ENCODE measurements at regions not wholly inside any gene's neighbourhood (a gene's known extent, or its start where the extent isn't known, plus 50 kb on each side); places are given as distances from the start of the nearest gene placed in this dataset.

- H3K4me3 ChIP-seq (replicated peaks; ENCODE audit: low read depth, low read length): no peak overlapping the region
- no peak for TF ChIP-seq CTCF (IDR thresholded peaks at IDR 0.05; ENCODE audit: low read length, missing control alignments)
- DNase-seq (ENCODE audit: low read depth): peak; percentile 41
Observed at GRCh38 chr2:150292807-150293206, 194.7 kb downstream of the RND3 start.

GRCh38 chr2:150292192-150292591 lies 195.3 kb downstream of the RND3 start:
- DNase-seq (ENCODE audit: low read depth): no peak

DNA sequence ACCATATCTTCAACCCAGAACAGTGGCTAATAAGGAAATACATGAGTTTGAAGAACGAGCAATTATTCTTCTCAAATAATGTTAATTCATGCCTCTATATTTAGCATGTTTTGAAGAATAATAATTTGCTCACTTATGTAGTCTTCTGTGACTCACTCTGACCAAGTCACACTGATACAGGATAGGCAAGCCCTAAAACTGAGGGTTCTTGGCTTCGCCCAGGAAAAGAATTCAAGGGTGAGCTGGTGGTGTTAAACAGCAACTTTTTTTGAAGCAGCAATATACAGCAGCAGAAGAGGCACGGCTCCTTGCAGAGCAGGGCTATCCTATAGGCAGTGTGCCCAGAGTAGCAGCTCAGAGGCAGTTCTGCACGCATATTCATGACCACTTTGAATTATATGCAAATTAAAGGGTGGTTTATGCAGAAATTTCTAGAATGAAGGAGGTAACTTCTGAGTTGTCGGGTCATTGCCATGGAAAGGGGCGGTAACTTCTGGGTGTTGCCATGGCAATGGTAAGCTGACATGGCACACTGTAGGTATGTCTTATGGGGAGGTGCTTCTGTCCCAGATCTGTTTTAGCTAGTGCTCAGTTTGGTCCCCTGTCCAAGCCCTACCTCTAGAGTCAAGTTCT lies 200.6 kb downstream of the RND3 start:
- no peak for DNase-seq (ENCODE audit: low read depth)
- no peak overlapping the region for H3K4me3 ChIP-seq (replicated peaks; ENCODE audit: low read depth, low read length)
- no peak for TF ChIP-seq CTCF (IDR thresholded peaks at IDR 0.05; ENCODE audit: low read length, missing control alignments)

More at GRCh38 chr2:150292192-150292591, 195.3 kb downstream of the RND3 start:
- TF ChIP-seq CTCF (IDR thresholded peaks at IDR 0.05; ENCODE audit: low read length, missing control alignments): no peak
- no peak overlapping the region for H3K4me3 ChIP-seq (replicated peaks; ENCODE audit: low read depth, low read length)

DNA sequence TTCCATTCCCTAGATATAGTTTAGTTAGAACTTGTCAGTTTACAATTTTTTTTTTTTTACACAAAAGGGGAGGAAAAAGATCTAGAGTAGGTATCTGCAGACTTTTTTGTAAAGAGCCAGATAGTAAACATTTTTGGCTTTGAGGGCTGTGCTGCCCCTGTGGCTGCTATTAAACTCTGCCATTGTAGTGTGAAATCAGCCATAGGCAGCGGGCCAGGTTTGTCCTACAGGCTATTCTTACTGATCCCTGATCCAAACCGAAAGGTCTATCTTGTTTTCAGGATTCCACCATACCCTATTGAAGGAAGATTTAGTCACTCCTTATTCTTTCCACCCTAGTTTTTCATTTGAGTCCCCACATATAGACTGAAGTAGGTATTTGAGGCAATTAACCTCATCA lies 203.4 kb downstream of the RND3 start:
- no peak overlapping the region for H3K4me3 ChIP-seq (replicated peaks; ENCODE audit: low read depth, low read length)
- DNase-seq (ENCODE audit: low read depth): no peak
- no peak for TF ChIP-seq CTCF (IDR thresholded peaks at IDR 0.05; ENCODE audit: low read length, missing control alignments)

DNA sequence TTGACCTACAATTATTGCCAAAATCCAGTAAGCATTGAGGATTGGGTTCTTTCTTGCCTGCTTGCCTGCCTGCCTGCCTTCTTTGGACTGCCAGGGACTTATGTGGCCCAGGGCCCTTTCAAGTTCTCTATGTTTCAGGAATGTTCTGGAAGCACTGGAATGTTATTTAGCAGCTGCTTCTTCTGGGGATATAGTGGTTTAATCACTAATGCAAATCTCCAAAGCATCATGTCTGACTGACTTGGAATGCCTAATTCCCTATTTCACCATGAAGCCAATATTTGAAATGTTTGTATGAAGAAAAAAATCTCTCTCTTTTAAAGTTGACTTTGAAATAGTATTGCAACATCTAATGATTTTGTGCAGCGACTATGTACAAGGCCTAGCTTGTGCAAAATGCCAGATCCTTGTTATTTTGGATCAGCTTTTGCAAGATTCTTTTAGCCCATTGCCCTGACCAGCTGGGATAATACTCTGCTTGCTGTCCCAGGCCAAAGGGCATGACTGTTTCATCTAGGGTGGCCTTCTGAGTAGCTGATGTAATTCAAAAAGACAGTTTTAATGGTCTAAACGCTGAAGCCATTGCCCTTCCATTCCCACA lies 204.6 kb downstream of the RND3 start:
- TF ChIP-seq CTCF (IDR thresholded peaks at IDR 0.05; ENCODE audit: low read length, missing control alignments): no peak
- H3K4me3 ChIP-seq (replicated peaks; ENCODE audit: low read depth, low read length): no peak overlapping the region
- peak; percentile 22 for DNase-seq (ENCODE audit: low read depth)

DNA sequence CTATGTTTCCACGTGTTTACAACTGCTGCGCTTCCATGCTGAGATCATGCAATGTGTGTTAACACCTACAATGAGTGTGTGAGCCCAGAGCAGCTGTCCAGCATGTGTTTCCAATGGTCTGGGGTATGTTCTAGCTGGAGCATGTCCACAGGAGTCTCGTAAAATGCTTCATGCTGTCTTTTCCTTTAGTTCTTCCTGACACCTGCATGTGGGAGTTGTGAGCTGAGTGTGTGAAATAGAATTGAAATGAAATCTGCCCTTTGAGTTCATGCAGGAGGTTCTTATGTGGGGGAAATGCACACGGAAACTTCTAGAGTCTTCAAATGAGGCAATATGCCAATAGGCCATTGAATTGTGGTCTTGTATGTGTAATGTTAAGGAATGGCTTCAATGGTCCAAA lies 205.1 kb downstream of the RND3 start:
- TF ChIP-seq CTCF (IDR thresholded peaks at IDR 0.05; ENCODE audit: low read length, missing control alignments): no peak
- no peak for DNase-seq (ENCODE audit: low read depth)
- no peak overlapping the region for H3K4me3 ChIP-seq (replicated peaks; ENCODE audit: low read depth, low read length)

DNA sequence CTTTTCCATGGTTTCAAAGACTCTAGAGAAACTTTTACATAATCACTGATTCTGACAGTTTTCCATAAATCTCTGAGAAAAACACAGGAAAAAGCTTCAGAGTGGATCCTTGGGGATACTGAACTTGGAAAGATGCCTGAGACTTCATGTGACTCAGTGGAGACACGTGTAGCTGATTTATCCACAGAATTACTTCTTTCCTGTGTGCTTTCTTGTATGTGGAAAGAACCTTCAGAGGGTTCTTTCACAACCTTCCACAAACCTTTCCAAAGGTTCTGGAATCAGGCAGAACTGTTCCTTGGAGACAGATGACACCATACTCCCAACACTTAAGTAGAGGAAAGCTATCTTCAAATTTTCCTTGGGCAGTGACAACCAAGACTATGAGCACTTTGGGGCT lies 207.2 kb downstream of the RND3 start:
- no peak overlapping the region for H3K4me3 ChIP-seq (replicated peaks; ENCODE audit: low read depth, low read length)
- peak; percentile 96 for DNase-seq (ENCODE audit: low read depth)
- TF ChIP-seq CTCF (IDR thresholded peaks at IDR 0.05; ENCODE audit: low read length, missing control alignments): no peak
